NB4 (cell line): ENCODE measurements at regions not wholly inside any gene's neighbourhood (a gene's known extent, or its start where the extent isn't known, plus 50 kb on each side); places are given as distances from the start of the nearest gene placed in this dataset.

Experiments used
- DNase-seq: peaks from one replicate; pipeline ENCODE4 v3.0.0; 2010; ENCODE audit warnings: low read depth
- H3K4me3 ChIP-seq: one replicate; pipeline ENCODE4 v1.5.1; 2011; ENCODE audit warnings: mild to moderate bottlenecking, low read depth, low read length, moderate library complexity
- CTCF ChIP-seq: IDR thresholded peaks from one replicate; pipeline ENCODE4 v1.5.1; 2012; ENCODE audit warnings: low read depth, low read length
- MAX ChIP-seq: IDR thresholded peaks from 2 replicates; pipeline ENCODE4 v1.6.1; 2011; ENCODE audit warnings: low read depth, low read length
- MYC ChIP-seq: IDR thresholded peaks from 2 replicates; pipeline ENCODE4 v1.6.1; 2011; ENCODE audit warnings: low read depth, low read length
- POLR2A ChIP-seq: IDR thresholded peaks from 2 replicates; pipeline ENCODE4 v1.6.1; 2011; ENCODE audit warnings: mild to moderate bottlenecking; ENCODE audit not compliant: insufficient read length; ENCODE audit errors: extremely low read depth

GRCh38 chr19:30095171-30095570 is 153.1 kb downstream of the URI1 start:
- H3K4me3 ChIP-seq = no peak overlapping the region
- no peak for DNase-seq
- TF ChIP-seq MAX (no peak), CTCF (no peak), MYC (no peak), POLR2A (no peak)

- TF ChIP-seq POLR2A (no peak), MYC (no peak)
- no peak overlapping the region for H3K4me3 ChIP-seq
- no peak for DNase-seq
Observed at GRCh38 chr19:30096596-30097370, 154.7 kb downstream of the URI1 start.

- no peak for TF ChIP-seq CTCF
- no peak for TF ChIP-seq POLR2A
- no peak for TF ChIP-seq MAX
- no peak for TF ChIP-seq MYC
- DNase-seq = no peak
- H3K4me3 ChIP-seq = no peak overlapping the region
Observed at GRCh38 chr19:30097746-30098280, 155.8 kb downstream of the URI1 start.

- DNase-seq = no peak
- no peak overlapping the region for H3K4me3 ChIP-seq
- TF ChIP-seq MAX (no peak), CTCF (no peak), POLR2A (no peak), MYC (no peak)
Observed at GRCh38 chr19:30102239-30102638, 160.2 kb downstream of the URI1 start.

GRCh38 chr19:30102666-30103065 is 160.6 kb downstream of the URI1 start:
- DNase-seq = no peak
- TF ChIP-seq POLR2A (no peak), MAX (no peak), MYC (no peak), CTCF (no peak)
- H3K4me3 ChIP-seq = no peak overlapping the region

GRCh38 chr19:30103981-30104380 is 161.9 kb downstream of the URI1 start:
- H3K4me3 ChIP-seq = no peak overlapping the region
- no peak for TF ChIP-seq POLR2A
- no peak for TF ChIP-seq CTCF
- TF ChIP-seq MYC = no peak
- TF ChIP-seq MAX = no peak
- no peak for DNase-seq
